GM12874 (cell line): ENCODE measurements at regions not wholly inside any gene's neighbourhood (a gene's known extent, or its start where the extent isn't known, plus 50 kb on each side); places are given as distances from the start of the nearest gene placed in this dataset.

Experiments used
- TF ChIP-seq, protein P1 (sequence below): IDR thresholded peaks from 2 replicates; pipeline ENCODE4 v1.5.1; 2011; ENCODE audit warnings: low read depth, mild to moderate bottlenecking, control low read depth, low read length, moderate library complexity; ENCODE audit not compliant: insufficient read depth

DNA sequence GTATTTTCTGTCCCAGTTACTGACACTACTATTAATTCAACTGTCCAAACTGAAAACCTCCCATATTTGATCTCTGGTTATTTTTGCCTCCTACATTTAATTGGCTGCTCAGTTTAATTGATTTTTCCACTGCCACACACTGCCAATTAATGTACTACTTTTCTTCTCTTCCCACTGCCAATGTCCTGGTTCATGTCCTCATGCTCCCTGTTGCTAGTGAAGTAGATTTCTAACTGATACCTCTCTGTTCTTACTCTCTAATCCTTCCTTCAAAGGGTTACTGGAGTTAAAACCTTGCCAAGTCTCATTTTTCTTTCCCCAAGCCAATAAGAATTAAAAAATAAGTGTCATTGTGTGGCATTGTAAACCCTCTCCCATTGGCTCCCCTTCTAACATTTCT is 440.6 kb upstream of the JAG1 start:
- TF ChIP-seq, protein P1, sequence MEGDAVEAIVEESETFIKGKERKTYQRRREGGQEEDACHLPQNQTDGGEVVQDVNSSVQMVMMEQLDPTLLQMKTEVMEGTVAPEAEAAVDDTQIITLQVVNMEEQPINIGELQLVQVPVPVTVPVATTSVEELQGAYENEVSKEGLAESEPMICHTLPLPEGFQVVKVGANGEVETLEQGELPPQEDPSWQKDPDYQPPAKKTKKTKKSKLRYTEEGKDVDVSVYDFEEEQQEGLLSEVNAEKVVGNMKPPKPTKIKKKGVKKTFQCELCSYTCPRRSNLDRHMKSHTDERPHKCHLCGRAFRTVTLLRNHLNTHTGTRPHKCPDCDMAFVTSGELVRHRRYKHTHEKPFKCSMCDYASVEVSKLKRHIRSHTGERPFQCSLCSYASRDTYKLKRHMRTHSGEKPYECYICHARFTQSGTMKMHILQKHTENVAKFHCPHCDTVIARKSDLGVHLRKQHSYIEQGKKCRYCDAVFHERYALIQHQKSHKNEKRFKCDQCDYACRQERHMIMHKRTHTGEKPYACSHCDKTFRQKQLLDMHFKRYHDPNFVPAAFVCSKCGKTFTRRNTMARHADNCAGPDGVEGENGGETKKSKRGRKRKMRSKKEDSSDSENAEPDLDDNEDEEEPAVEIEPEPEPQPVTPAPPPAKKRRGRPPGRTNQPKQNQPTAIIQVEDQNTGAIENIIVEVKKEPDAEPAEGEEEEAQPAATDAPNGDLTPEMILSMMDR, result no peak

DNA sequence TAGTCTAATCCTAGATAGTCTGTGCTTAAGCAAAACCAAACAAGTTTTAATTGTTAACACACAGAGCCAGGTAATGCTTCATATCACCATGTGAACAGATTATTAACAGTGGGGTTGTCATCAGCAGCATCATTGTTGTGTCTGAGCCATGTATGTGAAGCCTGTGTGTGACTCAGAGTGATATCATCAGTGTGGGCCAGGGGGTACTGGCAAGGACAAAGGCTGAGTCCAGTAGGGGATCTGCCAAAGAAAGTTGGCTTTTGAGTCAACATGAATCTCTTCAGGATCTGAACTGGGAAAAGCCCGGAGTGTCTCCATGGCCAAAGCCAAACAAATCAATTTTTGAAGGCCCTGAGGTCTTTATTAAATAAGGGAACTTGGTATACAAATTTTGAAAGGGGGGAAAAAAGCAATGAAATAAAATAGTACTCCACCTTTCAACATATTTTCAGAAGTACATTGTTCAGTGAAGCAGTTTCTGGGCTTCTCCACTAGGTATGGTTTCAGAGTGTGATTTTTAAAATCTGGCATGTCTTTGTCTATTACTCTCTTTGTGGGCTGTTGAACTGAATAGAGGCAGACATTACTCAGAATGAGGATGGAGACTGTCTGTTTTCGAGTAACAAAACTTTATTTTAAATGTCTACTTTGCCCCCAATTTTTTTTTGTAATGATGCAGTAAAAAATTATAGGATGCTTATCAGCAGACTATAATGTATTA is 444.2 kb upstream of the JAG1 start:
- TF ChIP-seq, protein P1, result no peak

DNA sequence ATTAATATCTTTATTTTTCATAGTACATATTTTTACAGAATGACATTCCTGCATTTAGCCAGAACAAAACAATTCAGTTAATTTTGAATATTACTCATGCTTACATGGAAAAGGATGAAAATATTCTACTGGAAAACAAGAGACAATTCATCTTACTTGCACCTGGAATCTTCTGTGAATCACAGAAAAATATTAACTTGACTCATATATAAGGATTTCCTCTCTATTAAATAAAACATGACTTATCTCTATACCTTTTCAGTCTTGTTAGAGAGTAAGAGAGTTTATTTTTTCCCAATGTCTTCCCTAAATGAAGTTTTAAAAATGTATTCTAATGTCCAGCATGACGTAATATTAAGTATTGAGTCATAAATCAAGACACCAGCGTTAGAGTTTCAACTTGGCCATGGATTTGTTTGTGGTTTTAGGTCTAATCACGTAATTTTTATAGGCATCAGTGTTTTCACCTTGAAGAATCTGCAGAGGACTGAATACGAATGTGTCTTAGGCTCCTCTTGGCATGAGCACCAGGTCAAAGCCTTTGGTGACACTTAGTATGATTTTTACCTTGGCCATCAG is 445.1 kb upstream of the JAG1 start:
- TF ChIP-seq, protein P1, result no peak

DNA sequence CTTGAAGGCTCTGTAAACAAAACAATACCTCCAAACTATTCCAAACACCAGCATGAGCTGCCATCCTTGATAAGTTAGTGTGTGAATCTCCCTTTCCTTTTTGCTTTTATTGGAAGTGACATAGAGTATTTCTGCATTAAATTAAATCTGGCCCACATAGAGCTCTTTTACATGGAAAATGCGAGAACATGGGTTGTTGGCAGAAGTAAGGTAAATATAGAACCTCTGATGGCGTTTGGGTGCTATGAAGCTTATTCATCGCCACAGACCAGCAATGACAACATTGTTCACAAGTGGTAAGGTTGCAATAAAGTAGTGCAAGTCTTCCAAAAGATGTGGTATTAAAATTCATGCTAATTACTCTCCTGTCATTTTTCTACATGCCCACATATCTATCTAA is 445.8 kb upstream of the JAG1 start:
- TF ChIP-seq, protein P1, result no peak

DNA sequence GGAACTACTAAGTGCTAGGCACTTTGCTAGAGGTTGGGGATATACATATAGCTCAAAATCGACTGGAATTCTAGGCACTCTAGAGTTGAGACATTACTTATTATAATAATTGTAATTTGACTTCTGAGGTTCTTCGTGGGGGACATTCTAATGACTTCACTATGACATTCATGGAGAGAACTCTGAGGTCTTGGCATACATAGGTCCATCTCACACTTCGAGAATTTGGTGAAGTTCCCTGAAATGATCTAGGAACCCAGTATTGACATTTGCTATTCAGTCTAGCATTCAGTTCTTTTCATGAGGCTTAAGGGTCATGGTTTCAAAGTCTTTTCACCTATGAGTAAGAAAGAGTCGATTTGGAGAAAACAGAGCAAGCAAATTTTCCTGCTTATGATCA is 446.6 kb upstream of the JAG1 start:
- TF ChIP-seq, protein P1, result no peak

DNA sequence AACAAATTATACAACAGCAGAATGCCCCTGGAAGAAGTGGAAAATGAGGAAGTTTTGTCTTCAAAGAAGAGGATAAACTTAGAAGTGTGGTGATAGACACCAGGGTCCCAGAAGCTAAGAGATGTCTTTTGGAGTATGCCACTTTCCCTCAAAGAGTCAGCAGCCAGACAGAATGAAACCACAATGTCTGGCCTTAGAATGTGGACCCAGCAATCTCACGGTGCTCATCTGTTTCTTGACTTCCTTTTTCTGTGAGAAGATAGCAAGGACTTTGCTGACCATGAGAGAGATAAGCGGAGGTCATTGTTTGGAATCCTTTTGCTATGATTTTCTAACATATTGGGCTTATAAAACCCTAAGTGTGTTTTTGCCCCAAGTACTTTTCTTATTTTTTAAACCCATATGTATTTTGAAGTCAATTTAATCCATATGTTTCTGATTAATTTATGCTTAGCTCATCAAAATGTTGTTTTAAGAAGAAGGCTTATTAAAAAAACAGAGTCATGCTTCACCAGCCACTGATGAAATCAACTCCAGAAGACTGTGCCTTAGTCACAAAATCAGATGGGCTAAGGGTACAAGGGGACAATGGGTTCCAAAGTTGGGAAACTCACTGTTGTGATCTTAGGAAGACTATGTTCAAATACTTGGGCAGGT is 451.2 kb upstream of the JAG1 start:
- TF ChIP-seq, protein P1, result no peak

DNA sequence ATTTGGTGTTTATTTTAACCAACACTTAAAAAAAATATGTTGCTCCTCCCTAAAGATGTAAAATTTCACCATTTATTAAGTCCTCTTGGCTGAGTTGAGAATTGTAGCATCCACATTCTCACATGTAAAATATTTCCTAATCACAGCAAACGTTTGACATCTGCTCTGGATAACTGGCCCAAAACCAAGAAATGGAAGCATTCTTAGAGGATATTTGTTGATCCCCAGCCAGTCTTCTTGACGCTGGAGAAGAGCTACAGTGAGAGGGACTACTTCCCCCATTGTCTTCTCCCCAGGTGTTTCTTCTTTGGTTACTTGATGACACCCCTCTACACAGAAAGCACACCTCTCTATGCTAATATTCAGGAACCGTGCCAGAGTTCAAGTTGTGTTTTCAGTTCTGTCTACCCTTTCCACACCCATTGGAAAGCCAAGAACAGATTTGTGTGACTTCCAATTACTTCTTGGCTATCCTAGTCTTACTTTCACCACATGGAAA is 454.5 kb upstream of the JAG1 start:
- TF ChIP-seq, protein P1, result no peak
